GM18519 (cell line): ENCODE measurements at regions not wholly inside any gene's neighbourhood (a gene's known extent, or its start where the extent isn't known, plus 50 kb on each side); places are given as distances from the start of the nearest gene placed in this dataset.
A peak's percentile ranks its signal among the peaks of the same experiment; 100 is the strongest.

Experiments used
- ATAC-seq: cut with Tn5 transposase; IDR thresholded peaks from one replicate; pipeline ENCODE4 v1.9.1; 2021; ENCODE audit warnings: mild to moderate bottlenecking, moderate library complexity; ENCODE audit not compliant: unreplicated experiment, low FRiP score

- ATAC-seq: peak; percentile 92
Observed at GRCh38 chr4:145299380-145300076, 119.1 kb upstream of the OTUD4 start.

DNA sequence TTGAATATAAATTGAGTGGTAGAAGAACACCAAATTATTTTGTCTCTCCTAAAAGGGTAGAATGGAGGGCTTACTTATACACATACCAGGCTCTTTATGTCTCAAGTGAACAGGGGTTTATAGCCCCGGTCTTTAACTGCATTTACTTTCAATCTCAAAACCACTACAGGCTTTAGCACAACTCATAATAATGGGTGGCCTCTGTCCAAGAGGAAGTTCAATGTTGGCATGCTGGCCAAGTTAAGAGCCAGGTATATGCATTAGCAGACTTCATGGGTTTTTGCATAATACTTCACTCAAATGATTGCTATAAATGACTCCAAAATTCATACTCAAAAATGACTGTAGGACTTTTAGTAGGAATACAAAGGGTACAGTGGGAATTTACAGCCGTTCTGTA, 118.5 kb upstream of the OTUD4 start:
- peak; percentile 32 for ATAC-seq

GRCh38 chr4:145297556-145297955, 117.2 kb upstream of the OTUD4 start:
- no peak for ATAC-seq

DNA sequence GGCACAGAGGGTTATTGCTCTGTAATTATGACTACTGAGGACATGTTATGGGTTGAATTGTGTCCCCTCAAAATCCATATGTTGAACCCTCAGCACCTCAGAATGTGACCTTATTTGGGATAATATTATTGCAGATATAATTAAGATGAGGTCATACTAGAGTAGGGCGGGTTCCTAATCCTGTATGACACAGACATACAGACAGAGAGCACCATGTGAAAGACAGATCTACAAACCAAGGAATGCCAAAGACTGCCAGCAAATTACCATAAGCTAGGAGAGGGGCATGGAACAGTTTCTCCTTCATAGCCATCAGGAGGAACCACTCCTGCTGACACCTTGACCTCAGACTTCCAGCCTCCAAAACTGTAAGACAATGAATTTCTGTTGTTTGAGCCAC, 115.2 kb upstream of the OTUD4 start:
- ATAC-seq: no peak

GRCh38 chr4:145295122-145295521, 114.7 kb upstream of the OTUD4 start:
- ATAC-seq: no peak

DNA sequence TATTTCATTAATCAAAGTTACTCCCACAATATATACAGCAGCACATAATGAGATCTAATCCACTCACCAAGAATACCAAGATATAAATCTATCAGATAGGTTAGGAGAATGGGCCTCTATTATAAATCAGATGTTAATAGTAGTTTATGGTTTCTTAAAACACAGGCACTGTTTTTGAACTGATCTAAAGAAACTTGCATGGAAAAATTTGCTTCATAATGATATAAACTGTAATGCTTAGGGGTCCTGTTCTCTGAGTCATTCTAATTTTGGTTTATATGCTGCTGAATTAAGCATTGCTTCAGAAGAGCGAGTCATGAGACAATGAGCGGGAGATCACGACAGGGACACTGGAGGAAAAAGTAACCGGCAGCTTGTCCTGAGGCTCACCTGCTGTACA, 113.3 kb upstream of the OTUD4 start:
- no peak for ATAC-seq

DNA sequence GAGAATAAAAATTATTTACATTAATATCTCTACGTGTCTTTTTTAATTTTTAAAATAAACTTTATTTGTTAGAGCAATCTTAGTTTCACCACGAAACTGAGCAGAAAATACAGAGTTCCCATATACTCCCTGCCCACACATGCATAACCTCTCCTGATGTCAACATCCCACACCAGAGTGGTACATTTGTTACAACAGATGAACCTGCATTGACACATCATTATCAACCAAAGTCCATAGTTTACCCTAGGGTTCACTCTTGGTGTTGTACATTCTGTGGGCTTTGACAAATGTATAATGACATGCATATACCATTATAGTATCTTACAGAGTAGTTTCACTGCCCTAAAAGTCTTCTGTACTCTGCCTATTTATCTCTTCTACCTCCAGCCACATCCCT, 110.6 kb upstream of the OTUD4 start:
- ATAC-seq: no peak

DNA sequence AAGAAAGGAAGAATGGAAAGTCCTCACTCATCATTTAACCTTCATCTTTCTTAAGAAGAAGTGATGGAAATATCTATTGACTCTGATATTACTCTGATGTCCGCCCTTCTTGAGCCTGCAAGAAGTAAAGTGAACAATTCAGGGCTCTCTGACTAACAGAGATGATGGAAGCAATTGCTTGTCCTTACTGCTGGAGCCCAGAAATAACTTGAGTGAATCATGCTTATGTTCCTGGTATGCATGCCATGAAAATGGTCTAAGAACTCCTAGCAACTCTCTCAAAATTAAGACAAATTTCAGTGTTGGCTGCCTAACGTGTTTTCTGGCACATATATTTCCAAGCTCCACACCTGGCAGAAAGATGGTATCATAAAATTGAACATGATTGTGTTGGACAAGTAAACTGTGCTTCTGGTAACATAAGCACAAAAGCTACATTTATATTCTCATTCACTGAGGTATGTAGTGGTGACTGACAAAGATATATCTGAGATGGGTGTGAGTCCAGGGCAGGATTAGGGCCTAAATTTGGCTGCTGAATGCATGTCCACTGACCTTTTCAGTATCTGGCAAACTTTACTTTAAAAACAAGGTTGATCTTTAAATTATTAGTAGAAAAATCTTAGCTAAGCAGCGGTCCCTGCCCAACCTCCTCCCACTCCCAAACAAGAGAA, 109.2 kb upstream of the OTUD4 start:
- no peak for ATAC-seq

DNA sequence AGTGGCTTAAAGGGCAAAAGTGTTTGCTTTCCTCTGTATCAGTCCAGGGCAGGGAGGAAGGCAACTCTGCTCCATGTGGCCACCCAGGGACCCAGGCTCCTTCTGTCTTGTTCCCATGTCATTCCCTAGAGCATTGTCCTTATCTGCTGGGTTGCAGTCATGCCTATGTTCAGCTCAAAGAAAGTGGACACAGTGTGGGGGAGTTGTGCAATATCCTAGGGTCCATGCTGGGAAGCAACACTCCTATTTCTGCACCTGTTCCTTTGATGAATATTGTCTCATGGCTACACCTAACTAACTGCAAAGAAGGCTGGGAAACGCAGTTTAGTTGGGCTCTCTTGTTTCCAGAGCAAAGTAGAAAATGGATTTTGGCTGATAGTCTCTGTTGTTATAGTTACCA, 107.0 kb upstream of the OTUD4 start:
- ATAC-seq: no peak

DNA sequence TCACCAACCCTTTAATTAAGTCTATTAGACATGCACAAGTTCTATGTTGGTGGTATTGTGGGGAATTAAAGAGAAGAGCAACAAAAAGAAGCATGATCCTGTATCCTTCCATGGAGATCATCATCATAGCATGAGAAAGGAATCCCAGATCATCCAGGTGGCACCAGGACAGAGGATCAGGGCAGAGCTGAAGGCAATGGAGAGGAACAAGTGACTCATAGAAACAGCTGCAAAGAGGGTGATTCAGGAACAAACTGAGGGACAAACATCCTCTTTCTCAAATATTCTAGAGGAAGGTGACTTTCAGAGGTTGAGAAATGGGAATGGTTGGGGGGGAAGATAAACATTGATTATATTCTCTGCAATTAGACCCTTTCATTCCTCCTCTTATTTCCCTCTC, 105.5 kb upstream of the OTUD4 start:
- ATAC-seq: no peak

GRCh38 chr4:145283909-145284308, 103.5 kb upstream of the OTUD4 start:
- ATAC-seq: no peak

- no peak for ATAC-seq
Observed at GRCh38 chr4:145281951-145282350, 101.6 kb upstream of the OTUD4 start.

- ATAC-seq: no peak
Observed at GRCh38 chr4:145281224-145281623, 100.8 kb upstream of the OTUD4 start.

GRCh38 chr4:145280541-145280940, 100.2 kb upstream of the OTUD4 start:
- no peak for ATAC-seq

DNA sequence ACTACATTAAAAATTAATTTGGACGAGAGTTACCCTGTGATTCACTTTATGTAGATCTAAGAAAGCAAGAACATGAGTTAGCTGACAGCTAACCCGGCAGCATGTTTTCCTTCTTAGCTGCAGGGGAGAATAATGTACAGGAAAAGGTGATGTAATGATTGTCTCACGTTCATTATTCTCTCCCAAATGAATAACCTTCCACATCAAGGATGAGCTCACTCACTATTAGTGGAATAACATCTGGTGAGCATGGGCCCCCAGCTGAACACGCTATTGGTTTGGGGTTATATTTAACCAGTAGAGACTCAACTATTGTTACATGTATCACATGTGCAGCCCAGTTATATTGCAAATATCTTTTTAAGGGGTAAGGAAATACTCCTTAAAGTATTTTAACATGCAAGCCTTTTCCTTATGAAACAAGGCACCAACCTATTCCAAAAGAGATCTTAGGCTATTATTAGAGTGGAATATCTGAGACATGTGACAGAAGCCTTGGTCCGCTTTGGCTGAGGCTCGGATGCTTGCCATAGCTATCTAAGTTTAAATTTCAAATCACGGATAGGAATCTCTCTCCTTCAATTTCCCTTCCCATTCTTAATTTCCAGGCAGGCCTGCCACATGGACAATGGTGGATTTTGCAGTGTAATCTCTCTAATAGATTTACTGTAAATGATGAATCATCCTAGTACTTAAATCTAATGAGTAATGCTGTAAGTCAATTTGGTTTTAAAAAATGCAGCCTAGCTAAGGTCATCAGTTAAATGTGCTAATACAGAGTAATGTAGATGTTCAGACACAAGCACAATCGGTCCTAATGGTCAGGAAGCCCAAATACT, 99.0 kb upstream of the OTUD4 start:
- ATAC-seq: no peak

GRCh38 chr4:145278341-145279121, 98.1 kb upstream of the OTUD4 start:
- ATAC-seq: no peak

DNA sequence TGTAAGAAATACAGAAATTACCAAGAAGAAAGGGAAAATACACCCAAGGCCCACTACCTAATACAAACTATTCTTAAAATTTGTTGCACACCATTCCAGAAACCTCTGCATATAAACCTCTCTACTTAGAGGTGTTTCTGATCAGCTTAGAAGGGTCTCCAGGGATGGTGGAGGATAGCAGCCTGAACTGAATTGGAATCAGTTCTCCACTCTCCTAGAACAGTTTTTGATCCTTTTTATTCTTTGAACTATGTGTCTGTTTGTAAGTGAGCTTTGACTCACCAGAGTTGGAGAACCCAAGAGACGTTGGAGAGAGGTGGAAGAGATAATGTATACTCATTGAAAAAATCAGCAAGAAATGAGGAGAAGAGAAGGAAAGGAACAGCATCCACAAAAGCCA, 96.6 kb upstream of the OTUD4 start:
- ATAC-seq: no peak

DNA sequence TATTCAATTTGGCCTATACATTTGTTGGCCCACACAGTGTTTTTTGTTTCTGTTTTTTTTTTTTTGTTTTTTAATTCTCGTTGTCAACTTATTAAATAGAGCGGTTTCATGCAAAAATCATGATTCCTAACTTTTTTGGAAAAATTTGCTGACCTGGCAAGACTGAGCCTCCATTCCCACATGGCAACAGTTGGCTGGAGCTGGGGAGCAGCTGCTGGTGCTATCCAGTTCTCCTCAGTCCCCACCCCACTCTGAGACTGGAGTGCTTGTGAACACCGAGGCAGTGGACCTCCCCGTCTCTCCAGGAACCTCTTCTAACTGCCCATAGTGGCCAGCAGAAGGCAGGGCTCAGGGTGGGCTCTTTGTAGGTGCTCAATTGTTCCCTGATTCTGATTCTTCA, 95.7 kb upstream of the OTUD4 start:
- ATAC-seq: no peak

GRCh38 chr4:145271194-145271593, 90.8 kb upstream of the OTUD4 start:
- ATAC-seq: no peak

DNA sequence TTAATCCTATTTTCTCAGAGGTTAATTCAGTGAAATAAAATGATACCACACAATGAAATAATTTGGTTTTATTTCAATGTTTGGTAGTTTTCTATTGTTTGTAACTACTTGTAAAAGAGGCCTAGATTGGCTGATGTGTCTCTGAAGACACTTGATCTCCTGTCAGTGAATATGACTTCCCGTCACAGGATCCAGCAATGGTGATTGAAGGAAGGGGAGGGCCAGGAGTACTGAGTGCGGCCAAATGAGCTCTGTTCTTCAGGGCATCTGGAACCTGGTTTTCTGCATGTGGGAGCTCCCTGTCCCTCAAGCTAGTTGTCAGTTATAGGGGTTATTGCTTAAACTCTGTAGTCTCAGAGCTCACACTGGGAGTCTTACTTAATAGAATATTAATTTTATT, 86.5 kb upstream of the OTUD4 start:
- no peak for ATAC-seq

GRCh38 chr4:145260091-145260490, 79.7 kb upstream of the OTUD4 start:
- ATAC-seq: no peak
